Left ventricle myocardium inferior (tissue), 1 donor: ENCODE measurements at regions not wholly inside any gene's neighbourhood (a gene's known extent, or its start where the extent isn't known, plus 50 kb on each side); places are given as distances from the start of the nearest gene placed in this dataset.

ENCODE experiments used
- DNase-seq: peaks from one replicate; pipeline ENCODE4 v3.0.0-alpha.2; 2020
- H3K27ac ChIP-seq: fragments of 200-600 bp; replicated peaks from 2 replicates; pipeline ENCODE4 v1.8.0; 2021
- H3K27me3 ChIP-seq: fragments of 200-600 bp; 2 replicates; pipeline ENCODE4 v1.8.0; 2021; ENCODE audit warnings: low read depth
- H3K36me3 ChIP-seq: fragments of 200-600 bp; 2 replicates; pipeline ENCODE4 v1.8.0; 2021
- H3K4me1 ChIP-seq: fragments of 200-600 bp; 2 replicates; pipeline ENCODE4 v1.8.0; 2021
- H3K4me3 ChIP-seq: fragments of 200-600 bp; 2 replicates; pipeline ENCODE4 v1.8.0; 2021; ENCODE audit warnings: mild to moderate bottlenecking, moderate library complexity
- H3K9me3 ChIP-seq: fragments of 200-600 bp; replicated peaks from 2 replicates; pipeline ENCODE4 v1.8.0; 2021
- CTCF ChIP-seq: fragments of 200-600 bp; IDR thresholded peaks from 2 replicates; pipeline ENCODE4 v1.8.0; 2021; ENCODE audit warnings: antibody characterized with exemption, mild to moderate bottlenecking, borderline replicate concordance
- intact Hi-C: fragments of 100-400 bp; cut with micrococcal nuclease; formaldehyde crosslinking; loops from one replicate; pipeline ENCODE4 v1.11.0; 2022
- donor health status: DM: no; HTN: yes; CAD: no; lungs with severe emphysema.

GRCh38 chr2:24410976-24411375 lies 50.6 kb upstream of the ITSN2 start:
- H3K4me1 ChIP-seq, result no peaks in the 10 kb centered on the region
- TF ChIP-seq CTCF, result no peak
- no peak overlapping the region for H3K4me3 ChIP-seq
- intact Hi-C loops, result no loop called here
- DNase-seq, result no peak
- no peak overlapping the region for H3K27ac ChIP-seq
- peaks cover 32% of the 10 kb centered on the region for H3K27me3 ChIP-seq
- H3K36me3 ChIP-seq, result no peaks in the 10 kb centered on the region
- H3K9me3 ChIP-seq, result no peaks in the 10 kb centered on the region

- no peak overlapping the region for H3K27ac ChIP-seq
- H3K36me3 ChIP-seq, result no peaks in the 10 kb centered on the region
- H3K27me3 ChIP-seq, result peaks cover 41% of the 10 kb centered on the region
- H3K4me3 ChIP-seq, result no peak overlapping the region
- no peaks in the 10 kb centered on the region for H3K9me3 ChIP-seq
- intact Hi-C loops, result loop anchor here (5.0 kb wide), 1 partner anchor 417 kb away; no protein-coding TSS in a partner anchor
- peak; percentile 90 for TF ChIP-seq CTCF
- no peaks in the 10 kb centered on the region for H3K4me1 ChIP-seq
- DNase-seq, result no peak
Measured at GRCh38 chr2:24409700-24410556, 49.6 kb upstream of the ITSN2 start.
